Upper lobe of right lung (tissue), 1 donor: ENCODE measurements at regions not wholly inside any gene's neighbourhood (a gene's known extent, or its start where the extent isn't known, plus 50 kb on each side); places are given as distances from the start of the nearest gene placed in this dataset.

Experiments used
- ATAC-seq: fragments of 200-7000 bp; cut with Tn5 transposase; one replicate; pipeline ENCODE4 v1.9.1; 2020; ENCODE audit warnings: mild to moderate bottlenecking, moderate library complexity
- DNase-seq: peaks from one replicate; pipeline ENCODE4 v3.0.0-alpha.2; 2020
- H3K27ac ChIP-seq: fragments of 200-600 bp; one replicate; pipeline ENCODE4 v1.8.0; 2022
- H3K27me3 ChIP-seq: fragments of 200-600 bp; one replicate; pipeline ENCODE4 v1.8.0; 2022; ENCODE audit warnings: mild to moderate bottlenecking
- H3K36me3 ChIP-seq: fragments of 200-600 bp; one replicate; pipeline ENCODE4 v1.8.0; 2022
- H3K4me1 ChIP-seq: fragments of 200-600 bp; one replicate; pipeline ENCODE4 v1.8.0; 2022
- H3K4me3 ChIP-seq: fragments of 200-600 bp; one replicate; pipeline ENCODE4 v1.8.0; 2022; ENCODE audit warnings: mild to moderate bottlenecking
- H3K9me3 ChIP-seq: fragments of 200-600 bp; one replicate; pipeline ENCODE4 v1.8.0; 2022
- CTCF ChIP-seq: fragments of 200-600 bp; IDR thresholded peaks from one replicate; pipeline ENCODE4 v1.8.0; 2022; ENCODE audit warnings: antibody characterized with exemption
- intact Hi-C: fragments of 100-400 bp; cut with DNase I; formaldehyde crosslinking; loops from one replicate; pipeline ENCODE4 v1.11.0; 2022
- donor health status: DM: no; HTN: yes; CAD: no; lungs with severe emphysema.

- TF ChIP-seq CTCF: peak; percentile 59
- H3K27me3 ChIP-seq: peaks cover 7% of the 10 kb centered on the region
- DNase-seq (no peak), ATAC-seq (peak; percentile 64)
- H3K4me1 ChIP-seq: no peaks in the 10 kb centered on the region
- intact Hi-C loops: loop anchor here (5.0 kb wide), 1 partner anchor 121 kb away; no protein-coding TSS in a partner anchor
- H3K27ac ChIP-seq: no peak overlapping the region
- H3K4me3 ChIP-seq: no peak overlapping the region
- no peaks in the 10 kb centered on the region for H3K36me3 ChIP-seq
- H3K9me3 ChIP-seq: no peaks in the 10 kb centered on the region
These were observed 50.5 kb upstream of the LRRC55 start for GRCh38 chr11:57131080-57131790.
